SU-DHL-6 (cell line): ENCODE measurements at regions not wholly inside any gene's neighbourhood (a gene's known extent, or its start where the extent isn't known, plus 50 kb on each side); places are given as distances from the start of the nearest gene placed in this dataset.

ENCODE experiments used
- CTCF ChIP-seq: fragments of 200-600 bp; sonication (generic); IDR thresholded peaks from one replicate; pipeline ENCODE4 v1.5.1; 2017; ENCODE audit warnings: antibody characterized with exemption, mild to moderate bottlenecking, low read length, moderate library complexity; ENCODE audit not compliant: insufficient read depth, poor library complexity, severe bottlenecking
- EZH2phosphoT487 ChIP-seq: fragments of 200-600 bp; sonication (generic), shearing (Covaris generic); conservative IDR thresholded peaks from 2 replicates; pipeline ENCODE4 v1.6.1; 2018; ENCODE audit warnings: mild to moderate bottlenecking, antibody characterized with exemption, low read length, moderate library complexity, mixed read lengths

- no peak for TF ChIP-seq CTCF
- no peak for TF ChIP-seq EZH2phosphoT487
Measured at GRCh38 chr5:66452109-66452508, 144.1 kb upstream of the MAST4 start.
